OCI-LY7 (cell line): ENCODE measurements at regions not wholly inside any gene's neighbourhood (a gene's known extent, or its start where the extent isn't known, plus 50 kb on each side); places are given as distances from the start of the nearest gene placed in this dataset.

Experiments
- BruUV-seq: library from RNA; stranded (reverse); fragments of 400-500 nt; replicated peaks from 2 replicates; lab custom pipeline; 2021; lab: Mats Ljungman, UMichigan
- CTCF ChIA-PET: fragments of 300-600 bp; sonication (Branson Sonifier 250); formaldehyde crosslinking; loops from one replicate; lab custom pipeline; 2022; ENCODE audit warnings: antibody characterized with exemption; ENCODE audit not compliant: unreplicated experiment; lab: Charles Lee
- POLR2A ChIA-PET: fragments of 300-600 bp; sonication (Branson Sonifier 250); formaldehyde crosslinking; loops from one replicate; lab custom pipeline; 2022; ENCODE audit warnings: antibody characterized with exemption; lab: Charles Lee
- DNase-seq: peaks from one replicate; pipeline ENCODE4 v3.0.0-alpha.2; 2015; ENCODE audit warnings: low spot score
- H2AFZ ChIP-seq: fragments of 200-600 bp; sonication (generic), shearing (Covaris generic); 2 replicates; pipeline ENCODE4 v1.6.1; 2014; ENCODE audit warnings: mild to moderate bottlenecking, antibody characterized with exemption, low read length, moderate library complexity
- H3K27ac ChIP-seq: fragments of 200-600 bp; sonication (generic); 2 replicates; pipeline ENCODE4 v1.5.1; 2014; ENCODE audit warnings: mixed run types, low read depth, mild to moderate bottlenecking, moderate library complexity, low read length, inconsistent platforms; ENCODE audit not compliant: poor library complexity, severe bottlenecking
- H3K36me3 ChIP-seq: fragments of 200-600 bp; sonication (generic); 2 replicates; pipeline ENCODE4 v1.6.1; 2014; ENCODE audit warnings: mild to moderate bottlenecking, antibody characterized with exemption, low read length, moderate library complexity, mixed read lengths; ENCODE audit not compliant: insufficient read depth
- H3K4me1 ChIP-seq: fragments of 200-600 bp; sonication (generic); 2 replicates; pipeline ENCODE4 v1.5.1; 2014; ENCODE audit warnings: mild to moderate bottlenecking, low read length; ENCODE audit not compliant: insufficient read depth, poor library complexity, severe bottlenecking
- H3K4me2 ChIP-seq: fragments of 200-600 bp; sonication (generic); 2 replicates; pipeline ENCODE4 v1.6.1; 2014; ENCODE audit warnings: mild to moderate bottlenecking, low read length
- H3K4me3 ChIP-seq: fragments of 200-600 bp; sonication (generic); 2 replicates; pipeline ENCODE4 v1.5.1; 2014; ENCODE audit warnings: mild to moderate bottlenecking, low read depth, low read length; ENCODE audit not compliant: poor library complexity, severe bottlenecking
- H3K79me2 ChIP-seq: fragments of 200-600 bp; sonication (generic); 2 replicates; pipeline ENCODE4 v1.6.1; 2016; ENCODE audit warnings: low read depth, mild to moderate bottlenecking, low read length, moderate library complexity, mixed read lengths; ENCODE audit not compliant: insufficient read depth
- H3K9me2 ChIP-seq: fragments of 200-600 bp; sonication (generic); 2 replicates; pipeline ENCODE4 v1.6.1; 2016; ENCODE audit warnings: mild to moderate bottlenecking, low read length, mixed read lengths; ENCODE audit not compliant: insufficient read depth
- H3K9me3 ChIP-seq: fragments of 200-600 bp; sonication (generic); 2 replicates; pipeline ENCODE4 v1.6.1; 2014; ENCODE audit warnings: mild to moderate bottlenecking, mixed run types, low read length, mixed read lengths
- H4K20me1 ChIP-seq: fragments of 200-600 bp; sonication (generic); 2 replicates; pipeline ENCODE4 v1.6.1; 2014; ENCODE audit warnings: mild to moderate bottlenecking, antibody characterized with exemption, low read length, moderate library complexity, mixed read lengths; ENCODE audit not compliant: insufficient read depth
- CTCF ChIP-seq: fragments of 200-600 bp; sonication (generic); conservative IDR thresholded peaks from 2 replicates; pipeline ENCODE4 v1.5.1; 2014; ENCODE audit warnings: mild to moderate bottlenecking, antibody characterized with exemption, low read length, moderate library complexity, mixed read lengths
- EZH2phosphoT487 ChIP-seq: fragments of 200-600 bp; sonication (generic); IDR thresholded peaks from 2 replicates; pipeline ENCODE4 v1.6.1; 2018; ENCODE audit warnings: low read depth, borderline replicate concordance, mild to moderate bottlenecking, mixed run types, antibody characterized with exemption, low read length, moderate library complexity, mixed read lengths
- intact Hi-C: fragments of 100-400 bp; cut with micrococcal nuclease; formaldehyde crosslinking; loops from one replicate; pipeline ENCODE4 v1.10.0; 2022; ENCODE audit not compliant: unreplicated experiment

- ChIA-PET CTCF (no interaction called here), POLR2A (interaction anchor here (0.7 kb wide), 1 partner anchor 532 kb away, joined by 3 read pairs; no protein-coding TSS in a partner anchor)
- H4K20me1 ChIP-seq = no peaks in the 10 kb centered on the region
- no TSS peak for BruUV-seq
- H3K36me3 ChIP-seq = no peaks in the 10 kb centered on the region
- H3K4me3 ChIP-seq = no peak overlapping the region
- no peak overlapping the region for H2AFZ ChIP-seq
- TF ChIP-seq CTCF (no peak), EZH2phosphoT487 (no peak)
- H3K4me2 ChIP-seq = no peak overlapping the region
- DNase-seq = no peak
- no peaks in the 10 kb centered on the region for H3K9me2 ChIP-seq
- H3K4me1 ChIP-seq = no peaks in the 10 kb centered on the region
- H3K27ac ChIP-seq = no peak overlapping the region
- H3K9me3 ChIP-seq = no peaks in the 10 kb centered on the region
- intact Hi-C loops = no loop called here
- H3K79me2 ChIP-seq = no peaks in the 10 kb centered on the region
These were observed 842.0 kb upstream of the ADAMTS5 start for GRCh38 chr21:27808923-27809322.

- TF ChIP-seq EZH2phosphoT487 (no peak), CTCF (no peak)
- no peaks in the 10 kb centered on the region for H3K79me2 ChIP-seq
- no peaks in the 10 kb centered on the region for H3K9me3 ChIP-seq
- no peaks in the 10 kb centered on the region for H3K4me1 ChIP-seq
- no peak overlapping the region for H2AFZ ChIP-seq
- H3K4me3 ChIP-seq = no peak overlapping the region
- no TSS peak for BruUV-seq
- POLR2A ChIA-PET = interaction anchor here (0.7 kb wide), 1 partner anchor 114 kb away, joined by 3 read pairs; no protein-coding TSS in a partner anchor
- DNase-seq = no peak
- no peaks in the 10 kb centered on the region for H3K36me3 ChIP-seq
- H3K27ac ChIP-seq = no peak overlapping the region
- no peak overlapping the region for H3K4me2 ChIP-seq
- H3K9me2 ChIP-seq = no peaks in the 10 kb centered on the region
- intact Hi-C loops = no loop called here
- CTCF ChIA-PET = no interaction called here
- no peaks in the 10 kb centered on the region for H4K20me1 ChIP-seq
These were observed 840.7 kb upstream of the ADAMTS5 start for GRCh38 chr21:27807596-27807995.

- ChIA-PET POLR2A (no interaction called here), CTCF (no interaction called here)
- Histone ChIP-seq H3K36me3 (no peaks in the 10 kb centered on the region), H3K79me2 (no peaks in the 10 kb centered on the region), H3K4me2 (no peak overlapping the region), H3K9me2 (no peaks in the 10 kb centered on the region), H3K9me3 (no peaks in the 10 kb centered on the region), H2AFZ (no peak overlapping the region), H3K4me1 (no peaks in the 10 kb centered on the region), H3K27ac (no peak overlapping the region), H4K20me1 (no peaks in the 10 kb centered on the region), H3K4me3 (no peak overlapping the region)
- no peak for TF ChIP-seq EZH2phosphoT487
- TF ChIP-seq CTCF = no peak
- intact Hi-C loops = no loop called here
- no TSS peak for BruUV-seq
- no peak for DNase-seq
These were observed 839.4 kb upstream of the ADAMTS5 start for GRCh38 chr21:27806281-27806680.
